ENCODE measurements at regions not wholly inside any gene's neighbourhood (a gene's known extent, or its start where the extent isn't known, plus 50 kb on each side); places are given as distances from the start of the nearest gene placed in this dataset.

DNA sequence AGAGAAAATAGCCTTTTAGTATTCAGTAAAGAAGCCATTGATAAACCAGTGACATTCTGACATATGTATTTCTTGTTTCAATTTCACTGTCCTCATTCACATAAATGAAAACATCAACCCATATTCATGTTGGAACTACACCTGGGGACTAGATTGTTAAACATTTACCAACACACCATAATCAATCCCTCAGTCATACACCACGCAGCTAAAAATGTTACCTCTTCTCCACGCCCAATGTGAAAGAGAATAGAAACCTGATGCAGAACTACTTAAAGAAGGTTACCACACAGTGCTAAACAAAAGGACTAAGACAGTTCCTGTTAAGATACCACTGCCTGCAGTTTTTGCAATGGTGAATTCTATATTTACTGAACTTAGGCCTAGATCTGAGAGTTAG lies 518.9 kb downstream of the PRELID2 start:
- no peak overlapping the region for H3K4me3 ChIP-seq (ENCODE audit: low read depth in 2 of 2, low read length in 2 of 2)
- ATAC-seq (no peak), DNase-seq (ENCODE audit: low read depth, low spot score) (no peak)
- H3K27me3 ChIP-seq (ENCODE audit: control insufficient read depth, insufficient read depth, low read length): no peaks in the 10 kb centered on the region
- ChIA-PET CTCF (no interaction called here), POLR2A (interaction anchor here (1.0 kb wide), 1 partner anchor 40 kb away, joined by 5 read pairs; no protein-coding TSS in a partner anchor)
- no peak overlapping the region for H3K27ac ChIP-seq (ENCODE audit: low read length)
- BruUV-seq (replicated peaks): no TSS peak
- intact Hi-C loops (cut with micrococcal nuclease; ENCODE audit: unreplicated experiment) (no loop called here), in situ Hi-C loops (cut with HindIII; ENCODE audit: low pct_unique_long_range_greater_than_20kb, low sequenced_read_pairs) (no loop called here)
- no peaks in the 10 kb centered on the region for H3K9me3 ChIP-seq (ENCODE audit: control insufficient read depth, insufficient read depth, low read depth, low read length)
- no peaks in the 10 kb centered on the region for H3K36me3 ChIP-seq (ENCODE audit: control insufficient read depth, insufficient read depth, low read length)
- H3K4me1 ChIP-seq (ENCODE audit: control insufficient read depth, insufficient read depth, low read length): no peaks in the 10 kb centered on the region
- TF ChIP-seq TCF7L2 (IDR thresholded peaks at IDR 0.05; ENCODE audit: low read depth, low read length) (no peak), POLR2AphosphoS5 (IDR thresholded peaks at IDR 0.05; ENCODE audit: low read depth, low read length) (no peak), SIN3A (IDR thresholded peaks at IDR 0.05; ENCODE audit: borderline replicate concordance, insufficient read depth, low read depth, low read length) (no peak)
- TF ChIP-seq, protein P1, sequence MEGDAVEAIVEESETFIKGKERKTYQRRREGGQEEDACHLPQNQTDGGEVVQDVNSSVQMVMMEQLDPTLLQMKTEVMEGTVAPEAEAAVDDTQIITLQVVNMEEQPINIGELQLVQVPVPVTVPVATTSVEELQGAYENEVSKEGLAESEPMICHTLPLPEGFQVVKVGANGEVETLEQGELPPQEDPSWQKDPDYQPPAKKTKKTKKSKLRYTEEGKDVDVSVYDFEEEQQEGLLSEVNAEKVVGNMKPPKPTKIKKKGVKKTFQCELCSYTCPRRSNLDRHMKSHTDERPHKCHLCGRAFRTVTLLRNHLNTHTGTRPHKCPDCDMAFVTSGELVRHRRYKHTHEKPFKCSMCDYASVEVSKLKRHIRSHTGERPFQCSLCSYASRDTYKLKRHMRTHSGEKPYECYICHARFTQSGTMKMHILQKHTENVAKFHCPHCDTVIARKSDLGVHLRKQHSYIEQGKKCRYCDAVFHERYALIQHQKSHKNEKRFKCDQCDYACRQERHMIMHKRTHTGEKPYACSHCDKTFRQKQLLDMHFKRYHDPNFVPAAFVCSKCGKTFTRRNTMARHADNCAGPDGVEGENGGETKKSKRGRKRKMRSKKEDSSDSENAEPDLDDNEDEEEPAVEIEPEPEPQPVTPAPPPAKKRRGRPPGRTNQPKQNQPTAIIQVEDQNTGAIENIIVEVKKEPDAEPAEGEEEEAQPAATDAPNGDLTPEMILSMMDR (IDR thresholded peaks at IDR 0.05): no peak
- TF ChIP-seq, protein P2, sequence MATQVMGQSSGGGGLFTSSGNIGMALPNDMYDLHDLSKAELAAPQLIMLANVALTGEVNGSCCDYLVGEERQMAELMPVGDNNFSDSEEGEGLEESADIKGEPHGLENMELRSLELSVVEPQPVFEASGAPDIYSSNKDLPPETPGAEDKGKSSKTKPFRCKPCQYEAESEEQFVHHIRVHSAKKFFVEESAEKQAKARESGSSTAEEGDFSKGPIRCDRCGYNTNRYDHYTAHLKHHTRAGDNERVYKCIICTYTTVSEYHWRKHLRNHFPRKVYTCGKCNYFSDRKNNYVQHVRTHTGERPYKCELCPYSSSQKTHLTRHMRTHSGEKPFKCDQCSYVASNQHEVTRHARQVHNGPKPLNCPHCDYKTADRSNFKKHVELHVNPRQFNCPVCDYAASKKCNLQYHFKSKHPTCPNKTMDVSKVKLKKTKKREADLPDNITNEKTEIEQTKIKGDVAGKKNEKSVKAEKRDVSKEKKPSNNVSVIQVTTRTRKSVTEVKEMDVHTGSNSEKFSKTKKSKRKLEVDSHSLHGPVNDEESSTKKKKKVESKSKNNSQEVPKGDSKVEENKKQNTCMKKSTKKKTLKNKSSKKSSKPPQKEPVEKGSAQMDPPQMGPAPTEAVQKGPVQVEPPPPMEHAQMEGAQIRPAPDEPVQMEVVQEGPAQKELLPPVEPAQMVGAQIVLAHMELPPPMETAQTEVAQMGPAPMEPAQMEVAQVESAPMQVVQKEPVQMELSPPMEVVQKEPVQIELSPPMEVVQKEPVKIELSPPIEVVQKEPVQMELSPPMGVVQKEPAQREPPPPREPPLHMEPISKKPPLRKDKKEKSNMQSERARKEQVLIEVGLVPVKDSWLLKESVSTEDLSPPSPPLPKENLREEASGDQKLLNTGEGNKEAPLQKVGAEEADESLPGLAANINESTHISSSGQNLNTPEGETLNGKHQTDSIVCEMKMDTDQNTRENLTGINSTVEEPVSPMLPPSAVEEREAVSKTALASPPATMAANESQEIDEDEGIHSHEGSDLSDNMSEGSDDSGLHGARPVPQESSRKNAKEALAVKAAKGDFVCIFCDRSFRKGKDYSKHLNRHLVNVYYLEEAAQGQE (IDR thresholded peaks at IDR 0.05; ENCODE audit: insufficient read depth in 1 of 2, low read depth in 2 of 2, low read length in 1 of 2): no peak

DNA sequence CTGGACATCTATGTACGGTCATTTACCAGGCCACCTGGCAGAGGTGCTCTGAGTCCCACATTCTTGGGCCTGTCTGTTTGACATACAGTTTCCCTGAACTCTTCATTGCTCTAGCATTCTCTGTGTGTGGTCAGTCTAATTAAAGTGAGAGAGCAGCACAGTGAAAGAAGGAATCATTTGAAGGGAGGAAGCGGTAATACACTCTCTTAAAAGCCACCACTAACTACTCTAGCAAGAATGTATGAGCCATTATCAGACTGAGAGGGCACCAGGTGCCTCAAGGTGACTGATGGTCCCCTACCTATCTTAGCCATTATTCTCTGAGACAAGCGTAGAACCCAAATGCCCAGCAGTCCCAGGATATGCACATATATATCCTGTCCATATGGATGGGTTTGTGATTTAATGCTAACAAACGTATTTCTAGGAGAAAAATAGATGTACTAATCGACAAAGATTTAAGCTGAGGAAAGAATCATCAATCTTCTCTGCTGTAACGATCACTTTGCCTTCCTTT lies 527.2 kb downstream of the PRELID2 start:
- Histone ChIP-seq H3K9me3 (ENCODE audit: control insufficient read depth, insufficient read depth, low read depth, low read length) (no peaks in the 10 kb centered on the region), H3K27ac (ENCODE audit: low read length) (no peak overlapping the region), H3K4me3 (ENCODE audit: low read depth in 2 of 2, low read length in 2 of 2) (no peak overlapping the region), H3K36me3 (ENCODE audit: control insufficient read depth, insufficient read depth, low read length) (no peaks in the 10 kb centered on the region), H3K4me1 (ENCODE audit: control insufficient read depth, insufficient read depth, low read length) (no peaks in the 10 kb centered on the region), H3K27me3 (ENCODE audit: control insufficient read depth, insufficient read depth, low read length) (no peaks in the 10 kb centered on the region)
- TF ChIP-seq, protein P1 (IDR thresholded peaks at IDR 0.05): no peak
- TF ChIP-seq, protein P2 (IDR thresholded peaks at IDR 0.05; ENCODE audit: insufficient read depth in 1 of 2, low read depth in 2 of 2, low read length in 1 of 2): no peak
- TF ChIP-seq POLR2AphosphoS5 (IDR thresholded peaks at IDR 0.05; ENCODE audit: low read depth, low read length) (no peak), TCF7L2 (IDR thresholded peaks at IDR 0.05; ENCODE audit: low read depth, low read length) (no peak), SIN3A (IDR thresholded peaks at IDR 0.05; ENCODE audit: borderline replicate concordance, insufficient read depth, low read depth, low read length) (no peak)
- ChIA-PET POLR2A (no interaction called here), CTCF (no interaction called here)
- intact Hi-C loops (cut with micrococcal nuclease; ENCODE audit: unreplicated experiment) (no loop called here), in situ Hi-C loops (cut with HindIII; ENCODE audit: low pct_unique_long_range_greater_than_20kb, low sequenced_read_pairs) (no loop called here)
- BruUV-seq (replicated peaks): no TSS peak
- ATAC-seq: no peak
- no peak for DNase-seq (ENCODE audit: low read depth, low spot score)
